Liver (tissue), 8 donors: ENCODE measurements at regions not wholly inside any gene's neighbourhood (a gene's known extent, or its start where the extent isn't known, plus 50 kb on each side); places are given as distances from the start of the nearest gene placed in this dataset.

Source experiments
- DNase-seq: peaks from one replicate; pipeline ENCODE4 v3.0.0-alpha.2; 2017; ENCODE audit warnings: low spot score
- H3K27ac ChIP-seq, 2 donors: one replicate each; pipeline ENCODE4 v1.7.0; 2013; ENCODE audit warnings: inconsistent platforms in 2 of 2, low read length in 2 of 2, control low read depth in 1 of 2, low read depth in 1 of 2, mild to moderate bottlenecking in 1 of 2
- H3K27me3 ChIP-seq, 4 donors: one replicate each; pipeline versions ENCODE4 v1.6.1 to v1.7.0; 2013; ENCODE audit warnings: low read length in 3 of 4, inconsistent platforms in 1 of 4, mild to moderate bottlenecking in 1 of 4, moderate library complexity in 1 of 4; ENCODE audit not compliant: control insufficient read depth in 4 of 4, insufficient read depth in 4 of 4
- H3K36me3 ChIP-seq, 4 donors: one replicate each; pipeline versions ENCODE4 v1.6.1 to v1.7.0; 2013; ENCODE audit warnings: low read length in 3 of 4, mild to moderate bottlenecking in 3 of 4, low read depth in 1 of 4, moderate library complexity in 1 of 4; ENCODE audit not compliant: control insufficient read depth in 4 of 4, insufficient read depth in 3 of 4
- H3K4me1 ChIP-seq, 4 donors: one replicate each; pipeline versions ENCODE4 v1.6.1 to v1.7.0; 2013; ENCODE audit warnings: low read length in 3 of 4, mild to moderate bottlenecking in 3 of 4, moderate library complexity in 1 of 4; ENCODE audit not compliant: control insufficient read depth in 4 of 4, insufficient read depth in 4 of 4
- H3K4me3 ChIP-seq, 3 donors: one replicate each; pipeline versions ENCODE4 v1.6.1 to v1.7.0; 2013; ENCODE audit warnings: low read length in 3 of 3, control low read depth in 1 of 3, low read depth in 1 of 3, mild to moderate bottlenecking in 1 of 3
- H3K9ac ChIP-seq, 2 donors: one replicate each; pipeline ENCODE4 v1.7.0; 2013; ENCODE audit warnings: low read length in 2 of 2, mild to moderate bottlenecking in 2 of 2, moderate library complexity in 2 of 2, control low read depth in 1 of 2, low read depth in 1 of 2
- H3K9me3 ChIP-seq, 4 donors: one replicate each; pipeline versions ENCODE4 v1.6.1 to v1.7.0; 2013; ENCODE audit warnings: low read length in 3 of 4; ENCODE audit not compliant: control insufficient read depth in 4 of 4
- ATF3 ChIP-seq: IDR thresholded peaks from 2 replicates; pipeline ENCODE4 v1.6.1; 2016; ENCODE audit warnings: antibody characterized with exemption
- EGR1 ChIP-seq, 2 donors: IDR thresholded peaks; 2 replicates each; pipeline ENCODE4 v1.6.1; 2016 to 2018; ENCODE audit warnings: antibody characterized with exemption in 2 of 2, low read depth in 2 of 2
- FOXA1 ChIP-seq: IDR thresholded peaks from 2 replicates; pipeline ENCODE4 v1.6.1; 2016; ENCODE audit warnings: antibody characterized with exemption
- FOXA2 ChIP-seq: IDR thresholded peaks from 2 replicates; pipeline ENCODE4 v1.6.1; 2016; ENCODE audit warnings: antibody characterized with exemption
- GABPA ChIP-seq, 2 donors: IDR thresholded peaks in 1 of 2; conservative IDR thresholded peaks in 1 of 2; 2 replicates each; pipeline ENCODE4 v1.6.1; 2016; ENCODE audit warnings: antibody characterized with exemption in 2 of 2, mild to moderate bottlenecking in 1 of 2, moderate library complexity in 1 of 2
- HNF4A ChIP-seq, 2 donors: conservative IDR thresholded peaks; 2 replicates each; pipeline ENCODE4 v1.6.1; 2016; ENCODE audit warnings: antibody characterized with exemption in 2 of 2, mild to moderate bottlenecking in 2 of 2
- HNF4G ChIP-seq: IDR thresholded peaks from 2 replicates; pipeline ENCODE4 v1.6.1; 2016; ENCODE audit warnings: antibody characterized with exemption
- JUND ChIP-seq, 2 donors: IDR thresholded peaks; 2 replicates each; pipeline ENCODE4 v1.6.1; 2016; ENCODE audit warnings: antibody characterized with exemption in 2 of 2
- NR2F2 ChIP-seq: IDR thresholded peaks from 2 replicates; pipeline ENCODE4 v1.6.1; 2016; ENCODE audit warnings: antibody characterized with exemption
- RAD21 ChIP-seq, 2 donors: IDR thresholded peaks; 2 replicates each; pipeline ENCODE4 v1.6.1; 2016; ENCODE audit warnings: antibody characterized with exemption in 2 of 2, mild to moderate bottlenecking in 2 of 2
- REST ChIP-seq: IDR thresholded peaks from 2 replicates; pipeline ENCODE4 v1.6.1; 2016; ENCODE audit warnings: antibody characterized with exemption, mild to moderate bottlenecking
- RXRA ChIP-seq, 2 donors: IDR thresholded peaks; 2 replicates each; pipeline ENCODE4 v1.6.1; 2017 to 2018; ENCODE audit warnings: antibody characterized with exemption in 2 of 2, mild to moderate bottlenecking in 1 of 2
- SP1 ChIP-seq: IDR thresholded peaks from 2 replicates; pipeline ENCODE4 v1.6.1; 2018; ENCODE audit warnings: antibody characterized with exemption, mild to moderate bottlenecking
- TAF1 ChIP-seq: conservative IDR thresholded peaks from 2 replicates; pipeline ENCODE4 v1.6.1; 2016; ENCODE audit warnings: antibody characterized with exemption, mild to moderate bottlenecking
- YY1 ChIP-seq: IDR thresholded peaks from 2 replicates; pipeline ENCODE4 v1.6.1; 2016; ENCODE audit warnings: antibody characterized with exemption, mild to moderate bottlenecking
- WGBS: extraction: QIAGEN DNeasy Blood & Tissue Kit; methylation state at CpG from one replicate; pipeline ENCODE4 v1.1.7; 2013; 5-methylcytosine and 5-hydroxymethylcytosine counted together
- TF ChIP-seq, protein P1 (sequence below): IDR thresholded peaks from 2 replicates; pipeline ENCODE4 v1.6.1; 2016; ENCODE audit warnings: antibody characterized with exemption
- TF ChIP-seq, protein P2 (sequence below): fragments of 150-350 bp; IDR thresholded peaks from 2 replicates; pipeline ENCODE4 v1.5.1; 2017; ENCODE audit warnings: improper control_type of control experiment, low read depth, low read length; ENCODE audit not compliant: missing input control
- TF ChIP-seq, protein P3 (sequence below): IDR thresholded peaks from 2 replicates; pipeline ENCODE4 v1.6.1; 2016; ENCODE audit warnings: antibody characterized with exemption
- donor health status: healthy.
- donor health status: healthy.
- donor health status: healthy.
- donor health status: healthy.
- donor health status: healthy.

DNA sequence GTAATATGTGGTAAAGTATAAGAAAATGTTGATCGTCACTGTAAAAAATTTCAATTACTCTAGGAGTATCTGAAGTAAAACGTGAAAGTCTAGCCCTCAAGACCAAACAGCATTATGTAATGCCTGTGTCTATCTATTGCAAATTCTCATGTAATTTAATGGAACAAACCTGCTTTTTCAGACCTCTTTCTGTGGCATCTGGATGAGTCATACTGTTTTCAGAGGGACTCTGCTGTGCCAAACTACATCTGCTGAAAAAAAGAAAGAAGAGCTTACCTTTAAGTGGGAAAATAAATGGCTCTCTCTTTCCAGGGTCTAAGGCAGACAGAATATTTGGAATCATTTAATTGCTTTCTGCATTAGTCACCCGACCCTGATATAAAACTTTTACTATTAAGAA lies 89.8 kb upstream of the ARMCX2 start:
- WGBS, result 62% methylated on average over 3 of the region's 3 CpGs
- Histone ChIP-seq H3K9me3 (no peaks in the 10 kb centered on the region), H3K27me3 (no peaks in the 10 kb centered on the region), H3K4me3 (no peak overlapping the region), H3K36me3 (no peaks in the 10 kb centered on the region), H3K27ac (no peak overlapping the region), H3K9ac (no peak overlapping the region), H3K4me1 (no peaks in the 10 kb centered on the region)
- TF ChIP-seq, protein P1, sequence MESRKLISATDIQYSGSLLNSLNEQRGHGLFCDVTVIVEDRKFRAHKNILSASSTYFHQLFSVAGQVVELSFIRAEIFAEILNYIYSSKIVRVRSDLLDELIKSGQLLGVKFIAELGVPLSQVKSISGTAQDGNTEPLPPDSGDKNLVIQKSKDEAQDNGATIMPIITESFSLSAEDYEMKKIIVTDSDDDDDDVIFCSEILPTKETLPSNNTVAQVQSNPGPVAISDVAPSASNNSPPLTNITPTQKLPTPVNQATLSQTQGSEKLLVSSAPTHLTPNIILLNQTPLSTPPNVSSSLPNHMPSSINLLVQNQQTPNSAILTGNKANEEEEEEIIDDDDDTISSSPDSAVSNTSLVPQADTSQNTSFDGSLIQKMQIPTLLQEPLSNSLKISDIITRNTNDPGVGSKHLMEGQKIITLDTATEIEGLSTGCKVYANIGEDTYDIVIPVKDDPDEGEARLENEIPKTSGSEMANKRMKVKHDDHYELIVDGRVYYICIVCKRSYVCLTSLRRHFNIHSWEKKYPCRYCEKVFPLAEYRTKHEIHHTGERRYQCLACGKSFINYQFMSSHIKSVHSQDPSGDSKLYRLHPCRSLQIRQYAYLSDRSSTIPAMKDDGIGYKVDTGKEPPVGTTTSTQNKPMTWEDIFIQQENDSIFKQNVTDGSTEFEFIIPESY, result no peak
- no peak for DNase-seq

DNA sequence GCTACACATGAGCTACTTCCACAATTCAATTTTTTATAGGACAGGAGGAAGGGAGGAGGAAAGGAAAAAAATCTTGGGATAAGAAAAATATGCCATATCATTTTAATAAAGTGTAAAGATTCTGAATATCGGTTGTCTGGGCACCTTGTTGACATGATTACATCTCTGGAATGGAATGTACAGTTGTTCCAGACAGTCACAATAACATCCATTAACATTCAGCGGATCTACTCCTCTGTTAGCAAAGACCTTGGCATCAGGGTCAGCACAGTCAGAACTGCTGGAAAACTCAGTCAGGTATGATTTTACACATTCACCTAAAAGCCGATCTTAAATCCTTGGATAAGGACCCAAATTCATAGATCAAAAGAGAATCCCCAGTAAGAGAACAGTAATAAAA lies 85.4 kb upstream of the ARMCX2 start:
- WGBS, result 76% methylated on average over 3 of the region's 3 CpGs
- no peak for TF ChIP-seq REST
- TF ChIP-seq FOXA1, result no peak
- TF ChIP-seq SP1, result no peak
- TF ChIP-seq NR2F2, result no peak
- no peak for TF ChIP-seq YY1
- no peak for TF ChIP-seq FOXA2
- no peak for TF ChIP-seq HNF4A (conservative IDR thresholded peaks at IDR 0.05)
- TF ChIP-seq ATF3, result no peak
- TF ChIP-seq GABPA (IDR thresholded peaks at IDR 0.05 in 1 of 2, conservative IDR thresholded peaks at IDR 0.05 in 1 of 2), result no peak
- TF ChIP-seq EGR1 (IDR thresholded peaks at IDR 0.05; ENCODE audit: low read depth in 2 of 2), result no peak
- no peak for TF ChIP-seq TAF1
- TF ChIP-seq JUND (IDR thresholded peaks at IDR 0.05), result no peak
- TF ChIP-seq HNF4G, result no peak
- TF ChIP-seq, protein P2, sequence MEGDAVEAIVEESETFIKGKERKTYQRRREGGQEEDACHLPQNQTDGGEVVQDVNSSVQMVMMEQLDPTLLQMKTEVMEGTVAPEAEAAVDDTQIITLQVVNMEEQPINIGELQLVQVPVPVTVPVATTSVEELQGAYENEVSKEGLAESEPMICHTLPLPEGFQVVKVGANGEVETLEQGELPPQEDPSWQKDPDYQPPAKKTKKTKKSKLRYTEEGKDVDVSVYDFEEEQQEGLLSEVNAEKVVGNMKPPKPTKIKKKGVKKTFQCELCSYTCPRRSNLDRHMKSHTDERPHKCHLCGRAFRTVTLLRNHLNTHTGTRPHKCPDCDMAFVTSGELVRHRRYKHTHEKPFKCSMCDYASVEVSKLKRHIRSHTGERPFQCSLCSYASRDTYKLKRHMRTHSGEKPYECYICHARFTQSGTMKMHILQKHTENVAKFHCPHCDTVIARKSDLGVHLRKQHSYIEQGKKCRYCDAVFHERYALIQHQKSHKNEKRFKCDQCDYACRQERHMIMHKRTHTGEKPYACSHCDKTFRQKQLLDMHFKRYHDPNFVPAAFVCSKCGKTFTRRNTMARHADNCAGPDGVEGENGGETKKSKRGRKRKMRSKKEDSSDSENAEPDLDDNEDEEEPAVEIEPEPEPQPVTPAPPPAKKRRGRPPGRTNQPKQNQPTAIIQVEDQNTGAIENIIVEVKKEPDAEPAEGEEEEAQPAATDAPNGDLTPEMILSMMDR, result no peak
- TF ChIP-seq RXRA (IDR thresholded peaks at IDR 0.05), result no peak
- no peak for TF ChIP-seq RAD21 (IDR thresholded peaks at IDR 0.05)
- TF ChIP-seq, protein P1, result no peak
- TF ChIP-seq, protein P3, sequence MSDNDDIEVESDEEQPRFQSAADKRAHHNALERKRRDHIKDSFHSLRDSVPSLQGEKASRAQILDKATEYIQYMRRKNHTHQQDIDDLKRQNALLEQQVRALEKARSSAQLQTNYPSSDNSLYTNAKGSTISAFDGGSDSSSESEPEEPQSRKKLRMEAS, result no peak
- Histone ChIP-seq H3K27me3 (no peaks in the 10 kb centered on the region), H3K4me1 (no peaks in the 10 kb centered on the region), H3K9ac (no peak overlapping the region), H3K27ac (no peak overlapping the region), H3K36me3 (no peaks in the 10 kb centered on the region), H3K9me3 (no peaks in the 10 kb centered on the region), H3K4me3 (no peak overlapping the region)
- DNase-seq, result no peak
